OCI-LY1 (cell line): ENCODE measurements at regions not wholly inside any gene's neighbourhood (a gene's known extent, or its start where the extent isn't known, plus 50 kb on each side); places are given as distances from the start of the nearest gene placed in this dataset.
"Not testable (repeated sequence)": the region's sequence is repeated elsewhere in the genome, so short reads cannot be mapped to it uniquely, and the experiment has no call there.

ENCODE experiments used
- CTCF ChIP-seq: fragments of 200-600 bp; sonication (generic), shearing (Covaris generic); IDR thresholded peaks from 2 replicates; pipeline ENCODE4 v1.5.1; 2017; ENCODE audit warnings: mild to moderate bottlenecking, antibody characterized with exemption, low read length, moderate library complexity, mixed read lengths
- EZH2 ChIP-seq: fragments of 200-600 bp; sonication (generic), shearing (Covaris generic); IDR thresholded peaks from 2 replicates; pipeline ENCODE4 v1.8.0; 2017; ENCODE audit warnings: borderline replicate concordance, mixed run types, mild to moderate bottlenecking, antibody characterized with exemption, low read length, moderate library complexity, mixed read lengths

GRCh38 chr4:43672265-43672885, 776.2 kb downstream of the KCTD8 start:
- TF ChIP-seq CTCF, EZH2: not testable (repeated sequence)
